K562 (cell line): ENCODE measurements at regions not wholly inside any gene's neighbourhood (a gene's known extent, or its start where the extent isn't known, plus 50 kb on each side); places are given as distances from the start of the nearest gene placed in this dataset.

Experiments
- BHLHE40 ChIP-seq: IDR thresholded peaks from 2 replicates; pipeline ENCODE4 v1.6.1; 2011; ENCODE audit warnings: low read length, improper control_type of control experiment
- CXXC5 ChIP-seq: fragments of 250-450 bp; sonication (Bioruptor Pico); IDR thresholded peaks from 2 replicates; pipeline ENCODE4 v1.8.0; 2022; ENCODE audit warnings: inconsistent platforms, mild to moderate bottlenecking, moderate library complexity
- KLF16 ChIP-seq: IDR thresholded peaks from 2 replicates; pipeline ENCODE4 v1.6.1; 2016; ENCODE audit warnings: antibody characterized with exemption
- MITF ChIP-seq: IDR thresholded peaks from 2 replicates; pipeline ENCODE4 v1.6.1; 2014; ENCODE audit warnings: antibody characterized with exemption
- MLX ChIP-seq, 2 experiments: fragments of 450-650 bp in 1 of 2; sonication (generic) in 1 of 2; formaldehyde crosslinking; conservative IDR thresholded peaks; 2 replicates each; pipeline versions ENCODE4 v1.4.0 to v1.8.1; 2020 to 2022; ENCODE audit warnings: mild to moderate bottlenecking in 1 of 2, missing genetic modification reagents in 1 of 2
- MYBL2 ChIP-seq, 2 experiments: fragments of 450-650 bp in 1 of 2; sonication (generic) in 1 of 2; formaldehyde crosslinking in 1 of 2; IDR thresholded peaks; 2 replicates each; pipeline versions ENCODE4 v1.6.1 to v1.8.1; 2017 to 2022; ENCODE audit warnings: borderline replicate concordance in 1 of 2, inconsistent platforms in 1 of 2, low read depth in 1 of 2, mild to moderate bottlenecking in 1 of 2, missing genetic modification reagents in 1 of 2, moderate library complexity in 1 of 2
- MYC ChIP-seq, 2 experiments: fragments of 250-450 bp in 1 of 2; sonication (Bioruptor Pico) in 1 of 2; IDR thresholded peaks; 2 replicates each; pipeline versions ENCODE4 v1.5.1 to v1.6.1; 2012 to 2021; ENCODE audit warnings: low read depth in 2 of 2, borderline replicate concordance in 1 of 2, improper control_type of control experiment in 1 of 2, low read length in 1 of 2, mild to moderate bottlenecking in 1 of 2, moderate library complexity in 1 of 2
- RCOR1 ChIP-seq, 2 experiments: IDR thresholded peaks; 2 replicates each; pipeline ENCODE4 v1.6.1; 2012; ENCODE audit warnings: low read depth in 2 of 2, low read length in 2 of 2, borderline replicate concordance in 1 of 2, improper control_type of control experiment in 1 of 2
- SMAD3 ChIP-seq: fragments of 450-650 bp; formaldehyde crosslinking; conservative IDR thresholded peaks from 2 replicates; pipeline ENCODE4 v1.4.0; 2020; ENCODE audit warnings: mild to moderate bottlenecking
- SMARCC2 ChIP-seq: fragments of 450-650 bp; IDR thresholded peaks from 2 replicates; pipeline ENCODE4 v1.6.1; 2017; ENCODE audit warnings: antibody characterized with exemption, moderate library complexity, mild to moderate bottlenecking, low read depth
- VEZF1 ChIP-seq: fragments of 200-800 bp; sonication (Bioruptor generic); IDR thresholded peaks from 2 replicates; pipeline ENCODE4 v1.6.1; 2017; ENCODE audit warnings: missing genetic modification characterization, missing compliant biosample characterization
- YY1 ChIP-seq, 3 experiments: IDR thresholded peaks; 2 replicates each; pipeline ENCODE4 v1.6.1; 2011; ENCODE audit warnings: low read length in 2 of 3, mild to moderate bottlenecking in 2 of 3, moderate library complexity in 2 of 3, borderline replicate concordance in 1 of 3, control low read depth in 1 of 3, low read depth in 1 of 3; ENCODE audit not compliant: insufficient read depth in 3 of 3, insufficient replicate concordance in 2 of 3, control insufficient read depth in 1 of 3, insufficient read length in 1 of 3; ENCODE audit errors: extremely low read depth in 1 of 3
- ZNF407 ChIP-seq: fragments of 450-650 bp; IDR thresholded peaks from 2 replicates; pipeline ENCODE4 v1.6.1; 2016; ENCODE audit warnings: low read depth

GRCh38 chr5:1641560-1642166 lies 117.9 kb upstream of the LPCAT1 start (continued):
- no peak for TF ChIP-seq MITF
- peak in 1 of 2 experiments; percentile 43; a peak in 1 of 4 replicates for TF ChIP-seq RCOR1 (IDR thresholded peaks at IDR 0.05; ENCODE audit: borderline replicate concordance in 1 of 2, low read depth in 2 of 2, low read length in 2 of 2)
- TF ChIP-seq MYC (IDR thresholded peaks at IDR 0.05; ENCODE audit: low read depth, low read length), result peak; percentile 23; the same call in 1 of the 2 replicates
- no peak for TF ChIP-seq MYC (CRISPR knock-in tag; IDR thresholded peaks at IDR 0.05; ENCODE audit: borderline replicate concordance, low read depth)
- TF ChIP-seq ZNF407, result no peak
- peak; percentile 77 for TF ChIP-seq KLF16
- TF ChIP-seq SMARCC2, result no peak
- 0 out of 2 replicates have a peak, but pooled peaks have one; percentile 23 for TF ChIP-seq VEZF1 (CRISPR knock-in tag)
- peak; percentile 52; the same call in 1 of the 2 replicates for TF ChIP-seq CXXC5 (CRISPR knock-in tag)
- TF ChIP-seq SMAD3 (CRISPR knock-in tag), result no peak
- 0 out of 2 replicates have a peak, but pooled peaks have one; percentile 24 for TF ChIP-seq BHLHE40
- TF ChIP-seq MLX (CRISPR knock-in tag; conservative IDR thresholded peaks at IDR 0.05), result no peak
- no peak for TF ChIP-seq MYBL2 (IDR thresholded peaks at IDR 0.05; ENCODE audit: low read depth)
- no peak for TF ChIP-seq MYBL2 (CRISPR knock-in tag; IDR thresholded peaks at IDR 0.05; ENCODE audit: borderline replicate concordance)
- TF ChIP-seq YY1 (IDR thresholded peaks at IDR 0.05; ENCODE audit: borderline replicate concordance in 1 of 3, control insufficient read depth in 1 of 3, extremely low read depth in 1 of 3, insufficient read depth in 3 of 3, insufficient read length in 1 of 3, insufficient replicate concordance in 2 of 3, low read depth in 1 of 3, low read length in 2 of 3), result peak in 1 of 3 experiments; percentile 27
